OCI-LY3 (cell line): ENCODE measurements at regions not wholly inside any gene's neighbourhood (a gene's known extent, or its start where the extent isn't known, plus 50 kb on each side); places are given as distances from the start of the nearest gene placed in this dataset.

Experiments used
- CTCF ChIP-seq: fragments of 200-600, 300-600 bp; sonication (generic); IDR thresholded peaks from 2 replicates; pipeline ENCODE4 v1.5.1; 2014; ENCODE audit warnings: antibody characterized with exemption, low read length, low read depth
- EZH2phosphoT487 ChIP-seq: fragments of 200-600 bp; shearing (Covaris generic); IDR thresholded peaks from 2 replicates; pipeline ENCODE4 v1.6.1; 2018; ENCODE audit warnings: antibody characterized with exemption, mixed run types, low read depth

GRCh38 chrX:96563646-96564045 is 121.0 kb upstream of the DIAPH2 start:
- TF ChIP-seq EZH2phosphoT487: no peak
- TF ChIP-seq CTCF: no peak
